Psoas muscle (tissue), 7 donors: ENCODE measurements at regions not wholly inside any gene's neighbourhood (a gene's known extent, or its start where the extent isn't known, plus 50 kb on each side); places are given as distances from the start of the nearest gene placed in this dataset.

ENCODE experiments used
- ATAC-seq, 4 donors: fragments of 200-7000 bp; cut with Tn5 transposase; one replicate each; pipeline ENCODE4 v1.9.1; 2020; ENCODE audit warnings: moderate library complexity in 3 of 4, mild to moderate bottlenecking in 2 of 4
- DNase-seq, 2 donors: peaks; one replicate each; pipeline ENCODE4 v3.0.0-alpha.2; 2020
- H3K27ac ChIP-seq: fragments of 200-600 bp; one replicate; pipeline ENCODE4 v1.8.0; 2022
- H3K27me3 ChIP-seq, 3 donors: fragments of 200-600 bp in 1 of 3; one replicate each; pipeline versions ENCODE4 v1.6.1 to v1.8.0; 2013 to 2022; ENCODE audit warnings: low read length in 2 of 3, mild to moderate bottlenecking in 2 of 3, moderate library complexity in 1 of 3; ENCODE audit not compliant: insufficient read depth in 3 of 3
- H3K36me3 ChIP-seq, 2 donors: fragments of 200-600 bp in 1 of 2; one replicate each; pipeline versions ENCODE4 v1.6.1 to v1.8.0; 2013 to 2022; ENCODE audit warnings: low read depth in 1 of 2, mild to moderate bottlenecking in 1 of 2, moderate library complexity in 1 of 2; ENCODE audit not compliant: insufficient read depth in 1 of 2
- H3K4me1 ChIP-seq: fragments of 200-600 bp; one replicate; pipeline ENCODE4 v1.8.0; 2022
- H3K4me3 ChIP-seq: fragments of 200-600 bp; one replicate; pipeline ENCODE4 v1.8.0; 2022; ENCODE audit warnings: mild to moderate bottlenecking
- H3K9me3 ChIP-seq: fragments of 200-600 bp; one replicate; pipeline ENCODE4 v1.8.0; 2022
- CTCF ChIP-seq: fragments of 200-600 bp; IDR thresholded peaks from one replicate; pipeline ENCODE4 v1.8.0; 2022; ENCODE audit warnings: antibody characterized with exemption
- WGBS, 3 donors: extraction: QIAGEN DNeasy Blood & Tissue Kit; methylation state at CpG; one replicate each; pipeline versions ENCODE4 v1.1.6 to v1.1.7; 2013; 5-methylcytosine and 5-hydroxymethylcytosine counted together
- intact Hi-C, 2 donors: fragments of 100-400 bp; cut with DNase I; formaldehyde crosslinking; loops; one replicate each; pipeline versions ENCODE4 v1.11.0 to v1.14.2; 2022
- donor health status: healthy with polysubstance abuse.
- donor health status: DM: no; HTN: no; CAD: no; lungs with moderate emphysema.
- donor health status: Bipolar disorder and iron deficiency.
- donor health status: healthy.
- donor health status: DM: yes; HTN: yes; CAD: no.
- donor health status: DM: no; HTN: no; CAD: no.
- donor health status: DM: yes; HTN: yes; CAD: no.

- no peak for DNase-seq
- Histone ChIP-seq H3K36me3 (no peaks in the 10 kb centered on the region), H3K27me3 (no peaks in the 10 kb centered on the region), H3K27ac (no peak overlapping the region), H3K4me3 (no peak overlapping the region), H3K4me1 (no peaks in the 10 kb centered on the region), H3K9me3 (no peaks in the 10 kb centered on the region)
- WGBS, 3 donors = 57 to 62% (median 60%) methylated on average over 9 of the region's 9 CpGs
- intact Hi-C loops = no loop called here
- no peak for ATAC-seq
- TF ChIP-seq CTCF = no peak
Measured at GRCh38 chr2:7180638-7181370, 263.6 kb downstream of the RNF144A start.

GRCh38 chr2:7182525-7182924 is 265.3 kb downstream of the RNF144A start:
- ATAC-seq = no peak
- WGBS, 3 donors = 86 to 91% (median 91%) methylated on average over 3 of the region's 3 CpGs
- H3K9me3 ChIP-seq = no peaks in the 10 kb centered on the region
- no peak for TF ChIP-seq CTCF
- H3K4me3 ChIP-seq = no peak overlapping the region
- no peak overlapping the region for H3K27ac ChIP-seq
- no peaks in the 10 kb centered on the region for H3K27me3 ChIP-seq
- H3K36me3 ChIP-seq = no peaks in the 10 kb centered on the region
- no peaks in the 10 kb centered on the region for H3K4me1 ChIP-seq
- intact Hi-C loops = no loop called here
- no peak for DNase-seq

- Histone ChIP-seq H3K27ac (no peak overlapping the region), H3K4me1 (no peaks in the 10 kb centered on the region), H3K27me3 (no peaks in the 10 kb centered on the region), H3K9me3 (no peaks in the 10 kb centered on the region), H3K36me3 (no peaks in the 10 kb centered on the region), H3K4me3 (no peak overlapping the region)
- WGBS, 3 donors = 58 to 79% (median 72%) methylated on average over 8 of the region's 8 CpGs
- DNase-seq = no peak
- TF ChIP-seq CTCF = no peak
- no peak for ATAC-seq
- intact Hi-C loops = no loop called here
Measured at GRCh38 chr2:7189106-7189505, 271.9 kb downstream of the RNF144A start.

GRCh38 chr2:7190587-7191324 is 273.5 kb downstream of the RNF144A start:
- Histone ChIP-seq H3K27ac (no peak overlapping the region), H3K4me3 (no peak overlapping the region), H3K27me3 (no peaks in the 10 kb centered on the region), H3K4me1 (no peaks in the 10 kb centered on the region), H3K9me3 (no peaks in the 10 kb centered on the region), H3K36me3 (no peaks in the 10 kb centered on the region)
- DNase-seq (no peak), ATAC-seq (no peak)
- 60 to 72% (median 69%) methylated on average over 5 of the region's 5 CpGs for WGBS, 3 donors
- no peak for TF ChIP-seq CTCF
- intact Hi-C loops = no loop called here
